ENCODE measurements at regions not wholly inside any gene's neighbourhood (a gene's known extent, or its start where the extent isn't known, plus 50 kb on each side); places are given as distances from the start of the nearest gene placed in this dataset.

DNA sequence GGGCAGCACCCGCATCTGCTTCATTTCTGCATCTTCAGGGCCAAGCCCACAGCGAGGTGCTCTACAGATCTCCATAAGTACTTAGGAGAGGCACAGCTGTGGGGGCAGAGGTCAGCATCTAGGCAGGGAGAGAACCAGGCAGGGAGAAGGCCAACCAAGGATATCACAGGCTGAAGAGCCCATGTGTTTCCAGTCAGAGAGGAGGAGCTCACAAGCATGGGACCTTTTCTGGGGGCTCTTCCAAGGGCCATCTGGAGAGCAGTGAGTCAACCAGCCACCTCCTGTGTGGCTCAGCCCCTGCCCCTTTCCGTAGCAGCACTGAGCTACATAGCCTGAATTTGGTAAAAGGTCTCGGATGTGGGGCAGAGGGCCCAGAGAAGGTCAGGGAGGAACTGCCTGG, 78.5 kb downstream of the ARL6IP4 start:
- TF ChIP-seq, protein P1, sequence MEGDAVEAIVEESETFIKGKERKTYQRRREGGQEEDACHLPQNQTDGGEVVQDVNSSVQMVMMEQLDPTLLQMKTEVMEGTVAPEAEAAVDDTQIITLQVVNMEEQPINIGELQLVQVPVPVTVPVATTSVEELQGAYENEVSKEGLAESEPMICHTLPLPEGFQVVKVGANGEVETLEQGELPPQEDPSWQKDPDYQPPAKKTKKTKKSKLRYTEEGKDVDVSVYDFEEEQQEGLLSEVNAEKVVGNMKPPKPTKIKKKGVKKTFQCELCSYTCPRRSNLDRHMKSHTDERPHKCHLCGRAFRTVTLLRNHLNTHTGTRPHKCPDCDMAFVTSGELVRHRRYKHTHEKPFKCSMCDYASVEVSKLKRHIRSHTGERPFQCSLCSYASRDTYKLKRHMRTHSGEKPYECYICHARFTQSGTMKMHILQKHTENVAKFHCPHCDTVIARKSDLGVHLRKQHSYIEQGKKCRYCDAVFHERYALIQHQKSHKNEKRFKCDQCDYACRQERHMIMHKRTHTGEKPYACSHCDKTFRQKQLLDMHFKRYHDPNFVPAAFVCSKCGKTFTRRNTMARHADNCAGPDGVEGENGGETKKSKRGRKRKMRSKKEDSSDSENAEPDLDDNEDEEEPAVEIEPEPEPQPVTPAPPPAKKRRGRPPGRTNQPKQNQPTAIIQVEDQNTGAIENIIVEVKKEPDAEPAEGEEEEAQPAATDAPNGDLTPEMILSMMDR (conservative IDR thresholded peaks at IDR 0.05) = no peak
- no peak for TF ChIP-seq ZFX (IDR thresholded peaks at IDR 0.05)

Data from C4-2B (cell line).